H1 (cell line): ENCODE measurements at regions not wholly inside any gene's neighbourhood (a gene's known extent, or its start where the extent isn't known, plus 50 kb on each side); places are given as distances from the start of the nearest gene placed in this dataset.

ENCODE experiments used
- ATF3 ChIP-seq: IDR thresholded peaks from 2 replicates; pipeline ENCODE4 v1.6.1; 2011; ENCODE audit warnings: low read depth, mild to moderate bottlenecking, low read length; ENCODE audit not compliant: insufficient read depth
- BACH1 ChIP-seq: IDR thresholded peaks from 2 replicates; pipeline ENCODE4 v1.6.1; 2012; ENCODE audit warnings: low read length, improper control_type of control experiment
- EGR1 ChIP-seq: IDR thresholded peaks from 2 replicates; pipeline ENCODE4 v1.6.1; 2011; ENCODE audit warnings: low read depth, low read length, borderline replicate concordance
- SUZ12 ChIP-seq: fragments of 200-600 bp; sonication (generic); IDR thresholded peaks from 2 replicates; pipeline ENCODE4 v1.6.1; 2012; ENCODE audit warnings: mild to moderate bottlenecking, inconsistent platforms, low read length, moderate library complexity, mixed read lengths
- TAF1 ChIP-seq: IDR thresholded peaks from 2 replicates; pipeline ENCODE4 v1.6.1; 2011; ENCODE audit warnings: mild to moderate bottlenecking, low read depth, low read length

DNA sequence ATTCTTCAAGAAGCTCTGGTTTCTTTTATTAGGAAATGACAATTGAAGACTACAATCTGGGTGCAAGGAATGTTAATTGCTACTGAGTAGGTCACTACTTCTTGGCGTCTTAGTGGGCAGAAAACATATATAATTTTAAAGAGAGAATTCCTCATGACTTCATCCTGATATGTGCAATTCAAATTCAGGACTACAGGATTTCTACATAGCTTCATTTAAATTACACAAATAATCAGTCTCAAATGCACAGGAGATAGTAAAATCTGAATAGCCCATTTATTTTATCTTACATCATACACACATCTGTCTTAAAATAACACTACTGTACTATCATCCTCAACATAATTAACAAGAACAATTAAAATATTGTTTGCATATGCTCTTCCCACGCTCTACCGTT lies 52.5 kb upstream of the GPR149 start (continued):
- TF ChIP-seq SUZ12 (no peak), BACH1 (no peak), TAF1 (no peak), ATF3 (no peak), EGR1 (no peak)
